WTC11 (cell line): ENCODE measurements at regions not wholly inside any gene's neighbourhood (a gene's known extent, or its start where the extent isn't known, plus 50 kb on each side); places are given as distances from the start of the nearest gene placed in this dataset.

Source experiments
- ATAC-seq: fragments of 200-7000 bp; cut with Tn5 transposase; 2 replicates; pipeline ENCODE4 v1.10.0; 2021; ENCODE audit warnings: mild to moderate bottlenecking, moderate library complexity
- CTCF ChIA-PET: fragments of 300-600 bp; sonication (Branson Sonifier 250); formaldehyde crosslinking; loops from one replicate; lab custom pipeline; 2021; ENCODE audit warnings: antibody characterized with exemption; lab: Charles Lee
- POLR2A ChIA-PET: fragments of 350-600 bp; sonication (Branson Sonifier 250); formaldehyde crosslinking; loops from one replicate; lab custom pipeline; 2021; ENCODE audit warnings: antibody characterized with exemption; lab: Charles Lee
- DNase-seq: peaks from one replicate; pipeline ENCODE4 v3.0.0; 2021; ENCODE audit warnings: low spot score
- H3K27ac Mint-ChIP-seq: 2 replicates; pipeline ENCODE4 v1.8.0; 2021; ENCODE audit warnings: mixed read lengths
- H3K27me3 Mint-ChIP-seq: 2 replicates; pipeline ENCODE4 v1.8.0; 2021; ENCODE audit warnings: low read depth, mild to moderate bottlenecking, moderate library complexity, mixed read lengths
- H3K36me3 Mint-ChIP-seq: 2 replicates; pipeline ENCODE4 v1.8.0; 2021; ENCODE audit warnings: mixed read lengths
- H3K4me1 Mint-ChIP-seq: 2 replicates; pipeline ENCODE4 v1.8.0; 2022; ENCODE audit warnings: mixed read lengths
- H3K4me3 Mint-ChIP-seq: 2 replicates; pipeline ENCODE4 v1.8.0; 2021; ENCODE audit warnings: mild to moderate bottlenecking, moderate library complexity, mixed read lengths
- H3K9me3 Mint-ChIP-seq: 2 replicates; pipeline ENCODE4 v1.8.0; 2021; ENCODE audit warnings: mixed read lengths
- AR ChIP-seq: fragments of 250-450 bp; sonication (Bioruptor Pico); IDR thresholded peaks from 2 replicates; pipeline ENCODE4 v1.9.0; 2021; ENCODE audit warnings: mild to moderate bottlenecking
- ATF2 ChIP-seq: sonication (generic); formaldehyde crosslinking; IDR thresholded peaks from 2 replicates; pipeline ENCODE4 v1.8.1; 2022; ENCODE audit warnings: low read depth, missing genetic modification reagents, borderline replicate concordance
- ATF3 ChIP-seq: sonication (generic); formaldehyde crosslinking; conservative IDR thresholded peaks from 2 replicates; pipeline ENCODE4 v1.8.1; 2022; ENCODE audit warnings: mild to moderate bottlenecking, missing genetic modification reagents
- ERG ChIP-seq: fragments of 250-450 bp; sonication (Bioruptor Pico); IDR thresholded peaks from 2 replicates; pipeline ENCODE4 v1.8.0; 2021; ENCODE audit warnings: mild to moderate bottlenecking
- FOXJ3 ChIP-seq: sonication (generic); formaldehyde crosslinking; IDR thresholded peaks from 2 replicates; pipeline ENCODE4 v1.9.0; 2021; ENCODE audit warnings: missing genetic modification reagents, mild to moderate bottlenecking, borderline replicate concordance
- FOXK1 ChIP-seq: sonication (generic); formaldehyde crosslinking; IDR thresholded peaks from 2 replicates; pipeline ENCODE4 v1.8.0; 2022; ENCODE audit warnings: mild to moderate bottlenecking, moderate library complexity, missing genetic modification reagents
- NFE2L1 ChIP-seq: sonication (generic); formaldehyde crosslinking; IDR thresholded peaks from 2 replicates; pipeline ENCODE4 v1.8.1; 2023; ENCODE audit warnings: missing genetic modification reagents
- PRRX2 ChIP-seq: fragments of 250-450 bp; sonication (Bioruptor Pico); IDR thresholded peaks from 2 replicates; pipeline ENCODE4 v1.8.0; 2021; ENCODE audit warnings: mild to moderate bottlenecking
- SOX15 ChIP-seq: fragments of 250-450 bp; sonication (Bioruptor Pico); IDR thresholded peaks from 2 replicates; pipeline ENCODE4 v1.9.0; 2021; ENCODE audit warnings: mild to moderate bottlenecking
- TEAD1 ChIP-seq: sonication (generic); formaldehyde crosslinking; IDR thresholded peaks from 2 replicates; pipeline ENCODE4 v1.8.0; 2022; ENCODE audit warnings: mild to moderate bottlenecking, missing genetic modification reagents
- TEAD4 ChIP-seq: sonication (generic); formaldehyde crosslinking; IDR thresholded peaks from 2 replicates; pipeline ENCODE4 v1.8.0; 2022; ENCODE audit warnings: mild to moderate bottlenecking, missing genetic modification reagents
- TP53 ChIP-seq: sonication (generic); formaldehyde crosslinking; IDR thresholded peaks from 2 replicates; pipeline ENCODE4 v1.8.1; 2023; ENCODE audit warnings: mild to moderate bottlenecking, missing genetic modification reagents
- USF2 ChIP-seq: sonication (generic); formaldehyde crosslinking; IDR thresholded peaks from 2 replicates; pipeline ENCODE4 v1.8.1; 2023; ENCODE audit warnings: mild to moderate bottlenecking, missing genetic modification reagents, moderate library complexity
- ZBTB21 ChIP-seq: sonication (generic); formaldehyde crosslinking; IDR thresholded peaks from 2 replicates; pipeline ENCODE4 v1.8.1; 2023; ENCODE audit warnings: mild to moderate bottlenecking, missing genetic modification reagents, borderline replicate concordance
- ZNF219 ChIP-seq: sonication (generic); formaldehyde crosslinking; IDR thresholded peaks from 2 replicates; pipeline ENCODE4 v1.8.0; 2023; ENCODE audit warnings: missing genetic modification reagents, mild to moderate bottlenecking, borderline replicate concordance
- ZNF232 ChIP-seq: sonication (generic); formaldehyde crosslinking; IDR thresholded peaks from 2 replicates; pipeline ENCODE4 v1.8.0; 2022; ENCODE audit warnings: mild to moderate bottlenecking, missing genetic modification reagents
- ZNF416 ChIP-seq: fragments of 250-450 bp; sonication (Bioruptor Pico); IDR thresholded peaks from 2 replicates; pipeline ENCODE4 v1.9.0; 2021; ENCODE audit warnings: mild to moderate bottlenecking, inconsistent platforms
- ZNF423 ChIP-seq: fragments of 250-450 bp; sonication (Bioruptor Pico); IDR thresholded peaks from 2 replicates; pipeline ENCODE4 v2.1.2; 2022; ENCODE audit warnings: mild to moderate bottlenecking, moderate library complexity
- ZNF671 ChIP-seq: fragments of 250-450 bp; sonication (Bioruptor Pico); IDR thresholded peaks from 2 replicates; pipeline ENCODE4 v1.8.0; 2021; ENCODE audit warnings: mild to moderate bottlenecking
- TF ChIP-seq, protein P1 (sequence below): fragments of 250-450 bp; sonication (Bioruptor Pico); IDR thresholded peaks from 2 replicates; pipeline ENCODE4 v1.9.0; 2021; ENCODE audit warnings: mild to moderate bottlenecking
- TF ChIP-seq, protein P2 (sequence below): fragments of 200-600 bp; IDR thresholded peaks from 2 replicates; pipeline ENCODE4 v1.8.0; 2022; ENCODE audit warnings: antibody characterized with exemption
- TF ChIP-seq, protein P3 (sequence below): sonication (generic); formaldehyde crosslinking; IDR thresholded peaks from 2 replicates; pipeline ENCODE4 v1.8.0; 2022; ENCODE audit warnings: missing genetic modification reagents

DNA sequence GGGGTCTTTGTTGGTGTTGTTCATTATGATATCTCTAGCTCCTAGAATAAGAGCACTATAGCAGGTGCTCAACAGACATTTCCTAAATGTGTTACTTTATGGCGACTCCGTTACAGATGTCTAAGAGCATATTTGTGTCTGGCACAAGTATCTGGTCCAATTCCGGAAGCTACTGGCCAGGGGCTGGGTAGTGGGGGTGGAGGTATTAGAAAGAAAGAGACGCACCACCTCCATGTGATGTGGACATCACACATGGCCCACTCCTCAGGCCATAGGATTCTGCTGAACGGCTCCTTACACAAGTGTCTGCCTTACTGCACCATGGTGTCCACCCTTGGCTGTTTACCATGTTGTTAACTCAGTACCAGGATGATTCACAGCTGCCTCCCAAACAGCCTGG lies 296.8 kb upstream of the MKI67 start:
- no peaks in the 10 kb centered on the region; the same call in 1 of the 2 replicates for H3K27me3 Mint-ChIP-seq
- CTCF ChIA-PET = no interaction called here
- DNase-seq = no peak
- no peaks in the 10 kb centered on the region for H3K9me3 Mint-ChIP-seq
- POLR2A ChIA-PET = no interaction called here
- no peaks in the 10 kb centered on the region for H3K36me3 Mint-ChIP-seq
- TF ChIP-seq ERG (CRISPR knock-in tag) = no peak
- TF ChIP-seq ZNF232 (CRISPR knock-in tag) = no peak
- TF ChIP-seq, protein P1, sequence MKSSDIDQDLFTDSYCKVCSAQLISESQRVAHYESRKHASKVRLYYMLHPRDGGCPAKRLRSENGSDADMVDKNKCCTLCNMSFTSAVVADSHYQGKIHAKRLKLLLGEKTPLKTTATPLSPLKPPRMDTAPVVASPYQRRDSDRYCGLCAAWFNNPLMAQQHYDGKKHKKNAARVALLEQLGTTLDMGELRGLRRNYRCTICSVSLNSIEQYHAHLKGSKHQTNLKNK (CRISPR knock-in tag) = no peak
- no peak for TF ChIP-seq FOXK1 (CRISPR knock-in tag)
- no peak for TF ChIP-seq TEAD1
- TF ChIP-seq NFE2L1 (CRISPR knock-in tag) = no peak
- TF ChIP-seq AR = no peak
- no peak for TF ChIP-seq ATF3 (CRISPR knock-in tag)
- TF ChIP-seq, protein P2, sequence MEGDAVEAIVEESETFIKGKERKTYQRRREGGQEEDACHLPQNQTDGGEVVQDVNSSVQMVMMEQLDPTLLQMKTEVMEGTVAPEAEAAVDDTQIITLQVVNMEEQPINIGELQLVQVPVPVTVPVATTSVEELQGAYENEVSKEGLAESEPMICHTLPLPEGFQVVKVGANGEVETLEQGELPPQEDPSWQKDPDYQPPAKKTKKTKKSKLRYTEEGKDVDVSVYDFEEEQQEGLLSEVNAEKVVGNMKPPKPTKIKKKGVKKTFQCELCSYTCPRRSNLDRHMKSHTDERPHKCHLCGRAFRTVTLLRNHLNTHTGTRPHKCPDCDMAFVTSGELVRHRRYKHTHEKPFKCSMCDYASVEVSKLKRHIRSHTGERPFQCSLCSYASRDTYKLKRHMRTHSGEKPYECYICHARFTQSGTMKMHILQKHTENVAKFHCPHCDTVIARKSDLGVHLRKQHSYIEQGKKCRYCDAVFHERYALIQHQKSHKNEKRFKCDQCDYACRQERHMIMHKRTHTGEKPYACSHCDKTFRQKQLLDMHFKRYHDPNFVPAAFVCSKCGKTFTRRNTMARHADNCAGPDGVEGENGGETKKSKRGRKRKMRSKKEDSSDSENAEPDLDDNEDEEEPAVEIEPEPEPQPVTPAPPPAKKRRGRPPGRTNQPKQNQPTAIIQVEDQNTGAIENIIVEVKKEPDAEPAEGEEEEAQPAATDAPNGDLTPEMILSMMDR = no peak
- no peak for TF ChIP-seq ATF2 (CRISPR knock-in tag)
- no peak for TF ChIP-seq PRRX2 (CRISPR knock-in tag)
- TF ChIP-seq ZNF416 (CRISPR knock-in tag) = no peak
- no peak overlapping the region for H3K4me3 Mint-ChIP-seq
- no peak overlapping the region for H3K27ac Mint-ChIP-seq
- ATAC-seq = no peak
- no peaks in the 10 kb centered on the region for H3K4me1 Mint-ChIP-seq

DNA sequence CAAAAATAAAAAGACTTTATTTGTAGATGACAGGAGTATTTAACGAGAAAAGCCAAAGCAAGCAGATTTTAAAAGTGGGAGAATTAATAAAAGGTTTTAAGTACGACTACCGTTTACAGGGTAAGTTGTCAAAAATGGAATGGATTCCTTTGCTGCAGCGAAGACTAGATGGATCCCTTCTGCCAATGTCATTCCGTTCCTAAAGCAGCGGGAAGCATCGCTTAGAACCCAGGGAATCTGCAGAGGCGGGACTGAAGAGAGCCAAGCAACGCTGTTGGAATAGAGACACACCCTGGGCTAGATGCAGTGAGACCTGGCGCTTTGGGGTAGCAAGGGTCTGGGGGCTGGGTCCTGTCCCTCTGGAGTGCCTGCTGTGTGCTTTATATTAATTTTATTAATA lies 303.1 kb upstream of the MKI67 start:
- POLR2A ChIA-PET = no interaction called here
- CTCF ChIA-PET = no interaction called here
- no peak overlapping the region for H3K27ac Mint-ChIP-seq
- ATAC-seq (no peak), DNase-seq (no peak)
- no peaks in the 10 kb centered on the region for H3K36me3 Mint-ChIP-seq
- H3K4me1 Mint-ChIP-seq = peaks cover 18% of the 10 kb centered on the region
- no peak overlapping the region for H3K4me3 Mint-ChIP-seq
- H3K27me3 Mint-ChIP-seq = no peaks in the 10 kb centered on the region; the same call in 1 of the 2 replicates
- H3K9me3 Mint-ChIP-seq = no peaks in the 10 kb centered on the region
- TF ChIP-seq TP53 (CRISPR knock-in tag) (no peak), ZNF671 (CRISPR knock-in tag) (no peak), ZBTB21 (no peak), TEAD4 (CRISPR knock-in tag) (no peak), ZNF423 (CRISPR knock-in tag) (no peak), ZNF219 (CRISPR knock-in tag) (no peak), USF2 (CRISPR knock-in tag) (no peak), SOX15 (CRISPR knock-in tag) (no peak), FOXJ3 (CRISPR knock-in tag) (no peak)
- TF ChIP-seq, protein P2 = no peak
- TF ChIP-seq, protein P3, sequence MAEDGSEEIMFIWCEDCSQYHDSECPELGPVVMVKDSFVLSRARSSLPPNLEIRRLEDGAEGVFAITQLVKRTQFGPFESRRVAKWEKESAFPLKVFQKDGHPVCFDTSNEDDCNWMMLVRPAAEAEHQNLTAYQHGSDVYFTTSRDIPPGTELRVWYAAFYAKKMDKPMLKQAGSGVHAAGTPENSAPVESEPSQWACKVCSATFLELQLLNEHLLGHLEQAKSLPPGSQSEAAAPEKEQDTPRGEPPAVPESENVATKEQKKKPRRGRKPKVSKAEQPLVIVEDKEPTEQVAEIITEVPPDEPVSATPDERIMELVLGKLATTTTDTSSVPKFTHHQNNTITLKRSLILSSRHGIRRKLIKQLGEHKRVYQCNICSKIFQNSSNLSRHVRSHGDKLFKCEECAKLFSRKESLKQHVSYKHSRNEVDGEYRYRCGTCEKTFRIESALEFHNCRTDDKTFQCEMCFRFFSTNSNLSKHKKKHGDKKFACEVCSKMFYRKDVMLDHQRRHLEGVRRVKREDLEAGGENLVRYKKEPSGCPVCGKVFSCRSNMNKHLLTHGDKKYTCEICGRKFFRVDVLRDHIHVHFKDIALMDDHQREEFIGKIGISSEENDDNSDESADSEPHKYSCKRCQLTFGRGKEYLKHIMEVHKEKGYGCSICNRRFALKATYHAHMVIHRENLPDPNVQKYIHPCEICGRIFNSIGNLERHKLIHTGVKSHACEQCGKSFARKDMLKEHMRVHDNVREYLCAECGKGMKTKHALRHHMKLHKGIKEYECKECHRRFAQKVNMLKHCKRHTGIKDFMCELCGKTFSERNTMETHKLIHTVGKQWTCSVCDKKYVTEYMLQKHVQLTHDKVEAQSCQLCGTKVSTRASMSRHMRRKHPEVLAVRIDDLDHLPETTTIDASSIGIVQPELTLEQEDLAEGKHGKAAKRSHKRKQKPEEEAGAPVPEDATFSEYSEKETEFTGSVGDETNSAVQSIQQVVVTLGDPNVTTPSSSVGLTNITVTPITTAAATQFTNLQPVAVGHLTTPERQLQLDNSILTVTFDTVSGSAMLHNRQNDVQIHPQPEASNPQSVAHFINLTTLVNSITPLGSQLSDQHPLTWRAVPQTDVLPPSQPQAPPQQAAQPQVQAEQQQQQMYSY (CRISPR knock-in tag) = no peak
